GM19463 (cell line): ENCODE measurements at regions not wholly inside any gene's neighbourhood (a gene's known extent, or its start where the extent isn't known, plus 50 kb on each side); places are given as distances from the start of the nearest gene placed in this dataset.
"Not testable (repeated sequence)": the region's sequence is repeated elsewhere in the genome, so short reads cannot be mapped to it uniquely, and the experiment has no call there.

Experiments
- ATAC-seq: cut with Tn5 transposase; IDR thresholded peaks from one replicate; pipeline ENCODE4 v1.9.1; 2021; ENCODE audit warnings: mild to moderate bottlenecking, moderate library complexity; ENCODE audit not compliant: unreplicated experiment

DNA sequence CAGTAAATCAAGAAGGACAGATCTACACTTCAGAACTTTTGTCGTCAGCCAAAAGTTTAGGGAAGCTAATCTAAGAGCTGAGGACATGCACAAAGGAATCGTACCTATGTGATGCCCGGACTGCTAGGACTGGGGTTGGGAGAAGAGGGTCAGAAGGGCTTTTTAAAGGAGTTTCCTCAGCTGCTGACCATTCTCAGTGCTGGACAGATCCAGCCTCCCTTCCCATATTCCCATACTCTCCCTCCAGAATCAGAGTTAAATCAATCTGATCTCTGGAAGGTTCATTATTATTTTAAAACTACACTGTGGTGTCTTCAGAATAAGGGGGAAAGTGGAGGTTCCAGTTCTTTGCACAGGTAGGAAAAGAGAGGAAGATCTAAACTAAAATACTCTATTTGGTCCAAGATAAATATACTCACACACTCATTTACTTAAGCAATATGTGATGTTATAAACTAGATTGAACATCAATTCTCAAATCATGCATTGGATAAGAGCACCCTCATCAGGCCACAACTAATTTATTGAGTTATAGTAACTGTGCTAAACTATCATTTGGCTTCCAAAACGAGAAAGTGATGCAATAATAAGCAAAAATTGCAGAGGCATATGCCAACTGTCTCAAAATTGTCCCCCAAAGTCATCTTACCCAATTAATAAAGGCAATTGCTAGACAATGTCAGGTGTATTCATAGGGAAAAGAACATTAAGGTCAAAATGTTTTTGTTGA, 124.7 kb downstream of the HNRNPD start:
- ATAC-seq: no peak

DNA sequence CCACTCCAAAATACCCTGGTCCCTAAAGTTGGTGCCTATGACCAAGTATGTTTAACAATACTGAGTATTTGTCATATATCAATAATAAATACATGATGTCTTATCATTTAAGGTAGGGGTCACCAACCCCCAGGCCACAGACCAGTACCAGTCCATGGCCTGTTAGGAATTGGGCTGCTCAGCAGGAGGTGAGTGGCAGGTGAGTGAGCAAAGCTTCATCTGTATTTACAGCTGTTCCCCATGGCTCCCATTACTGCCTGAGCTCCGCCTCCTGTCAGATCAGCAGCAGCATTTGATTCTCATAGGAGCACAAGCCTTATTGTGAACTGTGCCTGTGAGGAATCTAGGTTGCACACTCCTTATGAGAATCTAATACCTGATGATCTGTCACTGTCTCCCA, 126.2 kb downstream of the HNRNPD start:
- ATAC-seq: no peak

DNA sequence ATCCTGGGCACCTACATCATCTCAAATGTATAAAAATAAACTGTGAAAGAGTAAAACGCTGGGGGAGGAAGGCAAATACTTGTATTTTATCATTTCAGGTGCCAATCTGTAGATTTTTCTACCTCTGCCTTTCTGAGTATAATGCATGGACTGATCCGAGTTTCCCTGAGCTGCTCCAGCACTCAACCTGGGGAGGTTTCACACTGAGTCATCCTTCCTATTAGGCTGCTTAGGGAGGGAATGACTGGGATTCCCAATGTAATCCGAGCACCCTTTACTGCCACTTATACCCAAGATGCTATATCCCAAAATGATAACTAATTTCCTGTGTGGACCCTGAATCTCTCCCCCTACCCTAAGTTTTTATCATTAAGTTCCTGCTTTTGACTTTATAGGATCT, 126.6 kb downstream of the HNRNPD start:
- no peak for ATAC-seq

DNA sequence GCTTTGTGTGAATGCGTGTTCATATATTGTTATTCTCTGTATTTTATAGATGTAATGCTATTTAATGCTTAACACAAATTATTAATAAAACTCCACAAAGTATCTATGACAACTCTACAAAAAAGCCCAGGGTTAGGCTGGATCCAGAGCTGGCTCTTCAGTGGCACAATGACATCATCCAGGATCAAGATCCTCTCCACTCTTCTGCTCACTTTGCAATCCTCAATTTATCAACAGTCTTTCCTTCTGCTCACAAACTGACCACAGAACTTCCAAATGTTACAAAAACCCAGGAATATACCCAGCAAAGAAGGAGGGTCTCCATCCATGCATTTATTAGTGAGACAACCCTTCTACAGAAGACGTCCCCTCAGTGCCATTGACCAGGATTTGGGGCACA, 132.3 kb downstream of the HNRNPD start:
- ATAC-seq: no peak

DNA sequence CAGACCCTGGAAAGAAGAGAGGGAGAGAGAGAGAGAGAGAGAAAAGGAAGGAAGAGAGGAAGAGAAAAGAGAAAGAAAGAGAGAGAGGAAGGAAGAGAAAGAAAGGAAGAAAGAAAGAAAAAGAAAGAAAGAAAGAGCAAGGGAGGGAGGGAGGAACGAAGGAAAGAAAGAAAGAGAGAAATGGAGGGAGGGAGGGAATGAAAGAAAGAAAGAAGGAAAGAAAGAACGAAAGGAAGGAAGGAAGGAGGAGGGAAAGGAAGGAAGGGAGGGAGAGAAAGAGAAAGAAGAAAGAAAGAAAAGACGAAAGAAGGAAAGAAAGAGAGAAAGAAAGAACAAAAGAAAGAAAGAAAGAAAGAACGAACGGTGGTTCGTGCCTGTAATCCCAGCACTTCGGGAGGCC, 133.4 kb downstream of the HNRNPD start:
- ATAC-seq: no peak

DNA sequence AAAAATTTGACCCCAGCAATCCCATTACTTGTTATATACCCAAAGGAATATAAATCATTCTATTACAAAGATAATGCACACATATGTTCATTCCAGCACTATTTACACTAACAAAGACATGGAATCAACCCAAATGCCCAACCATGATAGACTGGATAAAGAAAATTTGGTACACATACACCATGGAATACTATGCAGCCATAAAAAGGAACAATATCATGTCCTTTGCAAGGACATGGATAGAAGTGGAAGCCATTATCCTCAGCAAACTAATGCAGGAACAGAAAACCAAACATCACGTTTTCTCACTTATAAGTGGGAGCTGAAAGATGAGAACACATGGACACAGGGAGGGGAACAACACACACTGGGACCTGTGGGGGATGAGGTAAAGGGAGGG, 136.6 kb downstream of the HNRNPD start:
- ATAC-seq: not testable (repeated sequence)

DNA sequence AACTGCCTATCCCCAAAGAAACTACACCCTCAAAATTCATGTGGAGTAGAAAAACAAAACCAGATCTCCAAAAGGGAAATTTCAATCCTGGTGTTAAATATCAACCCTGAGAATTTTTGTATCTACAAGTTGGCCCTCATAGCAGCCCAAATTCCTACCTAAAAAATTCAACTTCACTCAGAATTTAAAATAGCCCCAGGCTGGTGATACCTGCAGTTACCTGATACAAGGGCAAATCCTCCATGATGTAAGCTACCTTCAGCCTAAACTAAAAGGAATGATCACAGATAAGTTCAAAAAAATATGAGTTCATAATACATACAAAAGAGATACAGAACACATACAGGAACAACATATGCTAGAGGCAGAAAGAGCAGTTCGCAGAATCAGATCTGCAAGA, 138.4 kb downstream of the HNRNPD start:
- ATAC-seq: no peak

DNA sequence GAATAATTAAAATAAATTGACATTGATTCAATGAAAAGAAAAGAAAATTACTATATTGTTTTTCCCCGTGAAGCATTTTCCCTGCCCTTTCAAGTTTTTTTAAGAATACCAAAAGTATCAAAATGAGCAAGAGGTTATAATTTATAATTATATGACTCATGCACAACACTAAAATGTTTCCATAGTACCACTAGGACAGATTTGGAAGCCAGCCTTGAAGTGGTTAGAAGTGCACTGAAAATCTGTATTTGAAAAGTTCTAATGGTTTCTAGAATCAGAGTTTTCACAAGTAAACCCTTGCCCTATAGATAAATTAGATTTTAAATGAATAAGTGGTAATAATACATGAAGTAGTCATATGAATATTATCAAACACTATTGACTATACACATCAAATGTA, 140.9 kb downstream of the HNRNPD start:
- no peak for ATAC-seq

DNA sequence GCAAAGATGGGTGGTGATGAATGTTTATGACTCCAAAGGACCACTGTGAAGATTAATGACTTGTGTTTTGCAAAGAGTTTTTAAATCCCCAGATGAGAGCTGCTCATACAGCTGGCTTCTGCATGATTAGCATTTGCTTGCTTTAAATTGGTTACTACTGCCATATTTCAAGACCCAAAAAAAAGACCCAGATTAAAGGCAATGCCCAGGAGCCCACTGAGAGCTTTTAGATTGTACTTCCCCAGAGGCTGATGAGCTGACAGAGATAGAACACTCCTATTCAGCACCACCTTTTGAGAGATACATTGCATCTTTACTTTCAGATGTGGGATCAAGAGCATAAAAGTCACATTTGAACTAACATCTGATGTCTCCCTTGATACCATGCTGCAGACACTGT, 142.0 kb downstream of the HNRNPD start:
- no peak for ATAC-seq

DNA sequence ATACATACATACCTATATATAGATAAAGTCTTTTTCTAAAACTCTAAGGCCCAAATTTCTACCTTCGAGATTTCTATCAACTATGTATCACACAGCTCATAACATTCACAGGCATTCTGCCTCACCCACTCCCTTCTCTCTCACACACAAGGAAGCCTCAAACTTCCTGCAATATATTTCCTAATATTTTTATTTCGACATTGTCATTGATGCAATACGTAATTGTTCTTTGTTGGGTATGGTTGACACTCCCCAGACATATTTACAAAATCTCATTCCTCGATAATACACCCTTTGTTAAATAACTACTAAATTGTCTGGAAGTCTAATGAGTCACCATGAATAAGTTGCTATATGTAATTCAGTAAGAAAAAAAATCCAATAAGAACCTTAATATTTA, 143.5 kb downstream of the HNRNPD start:
- no peak for ATAC-seq

DNA sequence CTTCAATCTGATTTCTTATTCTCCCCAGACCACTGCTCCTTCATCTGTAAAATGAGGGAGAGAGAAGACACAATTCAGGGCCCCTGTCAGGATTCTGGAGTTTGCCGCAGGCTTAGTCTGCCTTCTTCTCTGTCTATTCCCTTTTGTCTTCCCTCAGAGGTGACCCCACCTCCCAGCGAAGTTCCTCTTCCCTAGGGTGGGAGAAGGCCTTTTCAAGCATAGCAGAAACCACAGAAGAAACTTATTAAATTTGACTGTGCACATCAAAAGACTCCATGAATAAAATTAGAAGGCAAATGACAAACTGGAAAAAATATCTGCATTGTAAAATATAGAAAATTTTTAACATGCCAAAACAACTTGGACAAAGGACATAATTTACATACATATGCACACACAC, 148.8 kb downstream of the HNRNPD start:
- no peak for ATAC-seq

DNA sequence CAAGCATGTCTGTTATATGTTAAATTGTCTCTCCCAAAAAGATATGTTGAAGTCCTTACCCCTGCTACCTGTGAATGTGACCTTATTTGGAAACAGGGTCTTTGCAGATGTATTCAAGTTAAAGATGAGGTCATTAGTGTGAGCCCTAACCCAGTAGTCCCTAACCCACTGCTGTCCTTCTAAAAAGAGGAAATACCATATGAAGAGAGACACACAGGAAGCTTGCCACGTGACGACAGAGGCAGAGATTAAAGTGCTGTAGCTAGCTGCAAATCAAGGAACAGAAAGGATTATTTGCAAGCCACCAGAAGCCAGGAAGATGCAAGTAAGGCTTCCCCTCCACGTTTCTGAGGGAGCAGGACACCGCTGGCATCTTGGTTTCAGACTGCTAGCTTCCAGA, 150.1 kb downstream of the HNRNPD start:
- ATAC-seq: no peak

DNA sequence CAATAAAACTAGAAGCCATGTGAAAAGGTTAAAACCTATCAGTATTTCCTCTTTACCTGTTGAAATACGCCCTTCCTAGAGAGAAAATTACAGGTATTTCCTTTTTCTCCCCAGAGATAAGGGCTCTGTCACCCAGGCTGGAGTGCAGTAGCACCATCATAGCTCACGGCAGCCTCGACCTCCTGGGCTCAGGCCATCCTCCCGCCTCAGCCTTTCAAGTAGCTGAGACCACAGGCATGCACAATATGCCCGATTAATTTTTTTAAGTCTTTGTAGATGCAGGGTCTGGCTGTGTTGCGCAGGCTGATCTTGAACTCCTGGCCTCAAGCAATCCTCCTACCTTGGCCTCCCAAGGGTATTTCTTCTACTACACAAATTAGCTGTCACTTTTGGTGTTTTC, 154.4 kb downstream of the HNRNPD start:
- no peak for ATAC-seq

DNA sequence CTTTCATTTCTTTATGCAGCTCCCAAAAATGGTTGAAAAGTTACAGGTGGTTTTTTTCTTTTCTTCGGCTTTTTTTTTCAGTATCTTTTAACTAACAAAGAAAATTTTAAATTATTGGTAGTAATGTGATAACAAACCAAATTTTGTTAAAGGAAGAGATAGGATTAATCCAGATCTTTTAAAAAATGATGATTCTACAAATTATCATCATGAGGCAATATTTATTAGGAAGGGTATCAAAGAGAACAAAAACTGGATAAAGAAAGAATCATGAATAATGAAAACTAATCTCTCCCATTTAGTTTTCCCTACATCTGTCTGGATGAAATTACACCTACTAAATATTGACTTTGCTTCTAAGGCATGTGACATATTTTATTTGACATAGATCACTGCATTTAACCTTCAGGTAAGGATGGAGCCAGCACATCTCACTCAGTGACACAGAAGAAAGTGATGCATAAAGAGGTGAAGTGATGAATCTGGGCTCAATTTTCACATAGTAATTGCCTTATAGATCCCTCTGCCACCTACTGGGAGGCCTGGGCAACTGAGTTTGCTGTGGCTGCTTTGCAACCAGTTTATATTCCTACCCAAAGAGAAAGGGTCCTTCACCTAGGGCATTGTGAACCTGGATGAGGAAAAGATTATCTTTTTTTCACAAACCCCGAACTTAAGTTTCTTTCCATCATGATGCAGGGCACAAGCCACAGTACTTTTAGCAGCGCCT, 155.6 kb downstream of the HNRNPD start:
- no peak for ATAC-seq

DNA sequence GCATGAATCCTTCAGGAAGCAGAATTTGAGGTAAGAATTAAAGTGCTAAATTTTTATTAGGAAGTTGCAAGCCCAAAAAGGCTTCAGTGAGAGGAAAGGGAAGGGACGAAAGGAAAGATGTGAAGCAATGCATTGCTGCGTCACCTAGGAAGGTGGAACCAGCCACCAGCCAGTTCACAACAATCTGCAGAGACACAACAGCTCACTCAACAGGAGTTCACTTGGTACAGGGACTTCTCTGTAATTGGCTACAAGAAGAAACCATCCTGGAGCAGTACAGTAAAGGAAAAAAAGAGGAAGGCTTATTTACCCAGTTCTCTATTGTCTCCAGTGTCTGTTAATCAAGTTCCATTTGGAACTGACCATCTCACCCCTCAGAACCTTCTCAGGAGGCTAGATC, 157.6 kb downstream of the HNRNPD start:
- no peak for ATAC-seq

DNA sequence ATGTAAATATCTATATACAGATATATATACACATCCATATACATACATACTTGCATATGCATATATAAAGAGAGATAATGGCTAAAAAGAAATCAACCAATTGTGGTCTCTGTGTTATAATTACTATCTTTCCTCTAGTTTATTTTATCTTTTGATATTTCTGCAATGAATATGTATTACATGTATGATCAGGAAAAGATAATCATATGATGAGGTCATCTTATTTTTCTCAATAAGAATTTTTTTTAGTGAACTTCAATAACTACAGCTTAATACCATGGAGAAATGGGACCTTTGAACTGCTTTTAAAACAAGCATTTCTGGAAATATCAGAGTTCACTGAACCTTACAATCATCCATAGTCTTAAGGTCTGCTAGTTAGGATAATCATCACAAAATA, 158.0 kb downstream of the HNRNPD start:
- no peak for ATAC-seq

DNA sequence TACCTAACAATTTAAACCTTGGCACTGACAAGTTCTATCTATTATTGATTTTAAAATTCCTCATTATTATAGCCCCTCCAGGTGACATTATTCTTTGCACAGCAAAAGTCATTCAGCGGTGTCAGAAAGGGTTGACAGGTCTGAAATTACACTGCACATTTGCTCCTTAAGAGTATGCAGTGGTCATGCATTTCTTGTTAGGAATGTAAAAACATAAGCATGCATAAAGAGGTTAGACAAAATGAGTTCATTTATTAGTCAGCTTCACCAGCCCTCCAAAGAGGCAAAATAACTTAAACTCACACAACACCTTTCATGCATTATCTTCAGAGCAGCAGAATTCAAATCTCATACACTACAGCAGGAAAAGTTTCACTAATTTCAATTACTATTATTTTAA, 158.8 kb downstream of the HNRNPD start:
- no peak for ATAC-seq

DNA sequence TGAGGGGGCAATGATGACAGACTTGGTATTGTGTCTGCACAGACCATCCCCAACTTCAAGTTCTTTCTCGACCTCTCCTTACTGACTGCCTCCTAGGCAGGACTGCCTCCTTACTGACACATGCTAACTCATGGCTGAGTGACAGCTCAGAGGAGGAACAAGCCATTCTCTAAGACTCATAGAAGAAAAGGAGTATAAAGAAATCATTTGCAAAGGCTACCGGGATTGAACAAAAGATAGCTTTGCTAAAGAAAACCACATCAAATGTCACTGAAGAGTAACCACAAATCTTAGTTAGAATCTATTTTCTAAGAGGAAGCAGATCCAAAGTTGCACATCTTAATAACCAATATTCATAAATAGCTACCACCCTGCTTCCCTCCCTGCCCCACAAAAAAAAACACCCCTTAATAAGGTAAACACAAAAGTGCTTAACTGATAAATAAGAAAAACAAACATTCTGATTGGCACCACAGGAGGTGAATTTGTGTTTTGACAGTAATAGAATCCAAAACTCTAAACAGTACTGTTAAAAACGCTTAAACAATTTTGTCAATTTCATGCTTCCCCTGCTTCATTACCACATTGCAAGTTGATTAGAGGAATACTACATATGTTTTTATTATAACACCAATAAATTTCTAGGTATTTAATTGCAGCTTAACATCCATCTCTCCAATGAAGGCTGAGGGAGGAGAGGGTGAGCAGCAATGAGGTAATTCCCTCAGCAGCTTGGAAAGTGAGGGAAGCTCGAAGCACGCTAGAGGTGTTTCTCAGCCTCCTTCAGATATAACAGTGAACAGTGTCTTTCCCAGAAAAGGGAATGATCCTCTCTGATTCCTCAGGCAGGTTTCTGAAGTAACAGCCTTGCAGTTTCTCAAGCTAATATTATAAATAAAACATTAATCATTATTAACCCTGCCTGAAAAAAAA, 160.0 kb downstream of the HNRNPD start:
- no peak for ATAC-seq

DNA sequence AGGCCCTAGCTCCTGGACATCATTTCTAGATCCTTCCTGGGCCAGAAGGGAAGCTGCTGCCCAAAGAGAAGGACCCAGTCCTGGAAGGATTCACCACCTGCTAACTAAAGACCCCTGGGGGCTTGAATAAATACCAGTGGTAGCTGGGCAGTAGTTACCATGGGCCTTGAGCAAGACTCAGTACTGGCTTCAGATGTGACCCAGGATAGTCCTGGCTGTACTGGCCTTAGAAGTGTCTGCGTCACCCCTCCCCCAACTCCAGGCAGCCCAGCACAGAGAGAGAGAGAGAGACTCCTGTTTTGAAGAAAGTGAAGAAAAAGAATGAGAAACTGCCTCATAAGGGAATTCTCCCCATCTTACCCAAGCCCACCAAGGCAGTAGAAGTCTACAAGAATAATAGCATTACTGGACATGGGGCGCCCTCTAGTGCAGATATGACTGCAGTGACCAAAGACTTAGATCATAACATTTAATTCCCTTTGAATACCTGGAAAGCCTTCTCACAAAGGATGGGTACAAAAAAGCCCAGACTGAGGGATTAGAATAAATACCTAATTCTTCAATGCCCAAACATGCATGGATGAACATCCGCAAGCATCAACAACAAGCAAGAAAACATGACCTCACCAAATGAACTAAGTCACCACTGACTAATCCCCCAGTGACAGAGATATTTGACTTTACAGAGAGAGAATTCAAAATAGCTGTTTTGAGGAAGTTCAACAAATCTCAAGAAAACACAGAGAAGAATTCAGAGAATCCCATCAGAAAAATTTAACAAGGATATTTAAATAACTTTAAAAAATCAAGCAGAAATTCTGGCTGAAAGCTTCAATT, 171.8 kb downstream of the HNRNPD start:
- ATAC-seq: no peak

DNA sequence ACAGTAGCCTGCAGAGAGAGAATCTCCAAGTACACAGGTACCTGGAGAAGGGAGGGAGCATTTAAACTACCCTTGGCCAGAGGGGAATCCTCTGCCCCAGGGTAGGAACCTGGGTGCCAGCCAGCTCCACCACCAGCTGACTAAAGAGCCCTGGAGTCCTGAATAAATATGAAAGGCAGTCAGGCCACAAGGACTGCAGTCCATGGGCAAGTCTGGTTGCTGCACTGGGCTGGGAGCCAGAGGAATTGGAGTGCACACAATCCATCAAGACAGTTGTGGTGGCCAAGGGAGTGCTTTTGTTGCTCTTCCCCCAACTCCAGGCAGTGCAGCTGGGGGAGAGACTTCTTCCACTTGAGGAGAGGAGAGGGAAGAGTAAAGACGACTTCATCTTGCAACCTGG, 172.5 kb downstream of the HNRNPD start:
- ATAC-seq: no peak

DNA sequence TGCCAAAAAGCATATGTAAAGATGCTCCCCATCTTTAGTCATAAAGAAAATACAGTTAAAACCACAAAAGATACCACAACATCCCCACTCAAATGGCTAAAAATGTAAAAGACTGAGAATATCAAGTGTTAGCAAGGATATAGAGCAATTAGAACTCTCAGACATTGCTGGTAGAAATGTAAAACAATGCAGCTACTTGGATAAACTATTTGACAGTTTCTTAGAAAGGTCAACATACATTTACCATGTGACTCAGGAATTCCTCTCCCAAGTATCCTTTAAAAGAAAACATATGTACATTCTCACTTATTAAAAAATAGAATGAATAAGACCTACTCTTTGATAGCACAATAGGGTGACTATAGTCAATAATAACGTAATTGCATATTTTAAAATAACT, 173.7 kb downstream of the HNRNPD start:
- no peak for ATAC-seq
